Gastroesophageal sphincter (tissue), 3 donors: ENCODE measurements at regions not wholly inside any gene's neighbourhood (a gene's known extent, or its start where the extent isn't known, plus 50 kb on each side); places are given as distances from the start of the nearest gene placed in this dataset.

Experiments
- CTCF ChIP-seq, 4 experiments: fragments of 200-600 bp in 2 of 4; fragments of 450-650 bp in 2 of 4; sonication (generic) in 1 of 4; IDR thresholded peaks; one replicate each; pipeline ENCODE4 v1.5.1; 2017 to 2019; ENCODE audit warnings: antibody characterized with exemption in 4 of 4, mild to moderate bottlenecking in 2 of 4, moderate library complexity in 2 of 4
- POLR2A ChIP-seq, 2 donors: fragments of 450-650 bp; IDR thresholded peaks; one replicate each; pipeline ENCODE4 v1.6.1; 2017; ENCODE audit warnings: antibody characterized with exemption in 2 of 2, mild to moderate bottlenecking in 2 of 2, moderate library complexity in 1 of 2

- TF ChIP-seq CTCF (IDR thresholded peaks at IDR 0.05) (no peak), POLR2A (IDR thresholded peaks at IDR 0.05) (no peak)
Observed at GRCh38 chr2:5123582-5124196, 568.5 kb upstream of the SOX11 start.
